ENCODE measurements at regions not wholly inside any gene's neighbourhood (a gene's known extent, or its start where the extent isn't known, plus 50 kb on each side); places are given as distances from the start of the nearest gene placed in this dataset.

- no peak for DNase-seq
Observed at GRCh38 chr10:111523016-111523415, 446.2 kb downstream of the ADRA2A start.

- no peak for DNase-seq
Observed at GRCh38 chr10:111524134-111524533, 447.3 kb downstream of the ADRA2A start.

GRCh38 chr10:111525696-111526095 lies 448.9 kb downstream of the ADRA2A start:
- peak; percentile 1 for DNase-seq

- no peak for DNase-seq
Observed at GRCh38 chr10:111531690-111532089, 454.9 kb downstream of the ADRA2A start.

- no peak for DNase-seq
Observed at GRCh38 chr10:111532139-111532538, 455.3 kb downstream of the ADRA2A start.

- DNase-seq, result no peak
Observed at GRCh38 chr10:111539246-111539645, 462.4 kb downstream of the ADRA2A start.

- DNase-seq, result no peak
Observed at GRCh38 chr10:111543854-111544253, 467.0 kb downstream of the ADRA2A start.

- no peak for DNase-seq
Observed at GRCh38 chr10:111545861-111546605, 469.2 kb downstream of the ADRA2A start.

- DNase-seq, result no peak
Observed at GRCh38 chr10:111548084-111548726, 471.4 kb downstream of the ADRA2A start.

- DNase-seq, result no peak
Observed at GRCh38 chr10:111551001-111551400, 474.2 kb downstream of the ADRA2A start.

- no peak for DNase-seq
Observed at GRCh38 chr10:111556666-111557065, 479.8 kb downstream of the ADRA2A start.

GRCh38 chr10:111558211-111558610 lies 481.4 kb downstream of the ADRA2A start:
- no peak for DNase-seq

- no peak for DNase-seq
Observed at GRCh38 chr10:111560027-111560426, 483.2 kb downstream of the ADRA2A start.

GRCh38 chr10:111561124-111561523 lies 484.3 kb downstream of the ADRA2A start:
- no peak for DNase-seq

GRCh38 chr10:111565542-111565941 lies 488.7 kb downstream of the ADRA2A start:
- DNase-seq, result no peak

GRCh38 chr10:111578076-111578475 lies 501.2 kb downstream of the ADRA2A start:
- DNase-seq, result no peak

- DNase-seq, result no peak
Observed at GRCh38 chr10:111579473-111579872, 502.6 kb downstream of the ADRA2A start.

GRCh38 chr10:111590703-111591102 lies 513.9 kb downstream of the ADRA2A start:
- no peak for DNase-seq

- no peak for DNase-seq
Observed at GRCh38 chr10:111593578-111593977, 516.7 kb downstream of the ADRA2A start.

GRCh38 chr10:111595173-111595572 lies 518.3 kb downstream of the ADRA2A start:
- DNase-seq, result no peak

- peak; percentile 41 for DNase-seq
Observed at GRCh38 chr10:111598433-111599059, 521.7 kb downstream of the ADRA2A start.

GRCh38 chr10:111599943-111600342 lies 523.1 kb downstream of the ADRA2A start:
- no peak for DNase-seq

GRCh38 chr10:111600772-111601171 lies 523.9 kb downstream of the ADRA2A start:
- no peak for DNase-seq

- no peak for DNase-seq
Observed at GRCh38 chr10:111612273-111612672, 535.4 kb downstream of the ADRA2A start.

All from NCI-H69 (cell line).